Cerebellar nuclear complex (tissue), 1 donor: ENCODE measurements at regions not wholly inside any gene's neighbourhood (a gene's known extent, or its start where the extent isn't known, plus 50 kb on each side); places are given as distances from the start of the nearest gene placed in this dataset.

ENCODE experiments used
- DNase-seq, 2 experiments: peaks; one replicate each; lab custom pipeline; 2025; lab: John Stamatoyannopoulos, UW

GRCh38 chr4:89363786-89364185 lies 56.2 kb upstream of the GPRIN3 start:
- DNase-seq, result no peak

DNA sequence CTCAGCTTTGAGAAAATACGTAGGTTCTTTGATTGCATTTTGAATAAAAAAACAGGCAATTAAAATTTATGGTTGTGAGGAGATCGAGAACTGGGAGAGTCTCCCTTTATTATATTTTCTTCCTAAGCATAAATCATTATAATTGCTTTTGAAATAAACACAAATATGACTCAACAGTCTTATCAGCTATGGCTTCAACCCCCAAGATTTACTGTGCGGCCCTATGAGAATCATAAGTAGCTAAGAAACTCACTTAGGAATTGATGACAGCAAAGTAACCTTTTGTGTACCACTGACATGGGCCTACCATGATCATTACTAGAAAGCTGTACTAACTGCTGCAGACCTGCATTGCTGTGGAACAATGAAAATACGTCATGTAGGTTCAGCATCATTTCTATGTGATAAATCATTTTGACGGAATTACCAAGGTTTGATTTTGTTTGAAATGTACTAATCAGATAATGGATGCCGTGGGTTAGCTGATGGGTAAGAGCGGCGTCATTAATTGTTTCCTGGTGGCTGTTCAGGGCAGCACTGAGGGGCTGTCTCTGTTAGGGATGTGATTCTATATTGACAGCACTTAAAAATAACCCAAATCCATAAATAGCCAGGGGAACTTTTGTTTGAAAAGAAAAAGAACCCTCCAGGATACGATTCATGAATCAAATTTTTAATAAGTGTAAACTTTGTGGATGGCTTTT lies 51.5 kb upstream of the GPRIN3 start:
- no peak for DNase-seq

DNA sequence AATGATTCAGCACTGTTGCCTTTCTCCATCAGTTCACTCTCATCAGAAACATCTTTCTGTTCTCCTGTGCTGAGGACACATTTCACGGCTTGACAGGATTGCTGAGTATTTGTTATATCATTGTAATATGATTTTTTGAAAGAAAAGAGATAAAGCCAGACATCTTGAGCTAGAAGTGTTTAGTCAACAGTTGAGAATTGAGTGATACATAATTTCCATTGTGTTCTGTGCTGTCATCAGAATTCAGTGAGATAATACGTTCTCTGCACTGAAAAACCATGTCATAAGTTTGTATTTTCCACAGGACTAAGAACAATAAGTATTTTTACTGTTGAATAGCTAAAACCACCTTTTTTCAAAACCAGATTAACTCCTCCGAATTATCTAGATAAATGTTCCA lies 50.2 kb upstream of the GPRIN3 start:
- no peak for DNase-seq
